Activated CD4-positive, alpha-beta T cell treated with anti-CD3 and anti-CD28 coated beads, Interleukin-10, Interleukin-2, amounts not matched to agents 100 ng/mL and 50 ng/mL, durations not matched to agents 16 hours and 8 hours (primary cell): ENCODE measurements at regions not wholly inside any gene's neighbourhood (a gene's known extent, or its start where the extent isn't known, plus 50 kb on each side); places are given as distances from the start of the nearest gene placed in this dataset.

ENCODE experiments used
- DNase-seq: peaks from one replicate; pipeline ENCODE4 v3.0.0-alpha.2; 2020

- no peak for DNase-seq
Observed at GRCh38 chr7:31171216-31171785, 119.2 kb downstream of the ADCYAP1R1 start.
